ENCODE measurements at regions not wholly inside any gene's neighbourhood (a gene's known extent, or its start where the extent isn't known, plus 50 kb on each side); places are given as distances from the start of the nearest gene placed in this dataset.
"Not testable (repeated sequence)": the region's sequence is repeated elsewhere in the genome, so short reads cannot be mapped to it uniquely, and the experiment has no call there.

DNA sequence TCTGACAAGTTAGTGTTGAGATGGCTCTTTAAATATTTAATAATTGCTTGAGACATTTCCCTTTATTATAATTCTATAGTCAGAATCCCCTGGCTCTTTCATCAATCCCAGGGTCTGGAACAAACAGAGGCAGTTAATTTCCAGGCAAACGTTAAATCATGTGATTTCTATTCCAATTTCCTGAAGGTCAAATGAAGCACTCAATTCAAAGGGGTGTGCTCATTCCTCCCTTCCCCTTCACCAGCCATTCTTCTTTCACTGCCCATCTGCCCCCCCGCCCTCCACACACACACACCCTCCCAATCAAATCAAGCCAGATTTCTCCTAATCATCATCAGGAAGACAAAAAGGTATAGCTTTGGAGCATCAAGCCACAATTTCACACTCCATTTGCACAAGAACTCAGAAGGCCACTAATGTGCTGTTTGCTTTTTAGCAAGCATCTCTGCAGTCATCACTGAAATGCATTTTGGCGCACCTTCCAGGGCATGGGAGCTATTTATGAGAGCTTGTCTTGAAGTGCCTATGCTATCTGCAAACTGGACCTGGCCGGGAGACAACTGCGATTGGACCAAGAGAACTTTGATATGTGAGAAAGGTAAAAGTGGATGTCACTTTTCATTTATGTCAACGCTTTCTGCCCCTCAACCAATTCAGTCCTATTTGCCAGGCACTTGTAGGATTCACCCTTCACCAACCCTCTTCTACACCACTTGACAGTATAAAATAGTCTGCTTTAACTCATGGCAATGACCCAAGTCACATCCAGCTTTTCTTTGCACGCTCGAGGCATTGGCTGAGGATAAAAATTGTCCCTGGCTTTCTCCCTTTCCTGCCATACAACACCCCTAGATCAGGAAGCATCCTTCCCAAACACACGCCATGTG is 315.1 kb upstream of the API5 start:
- no TSS peak for BruUV-seq (replicated peaks)
- DNase-seq (ENCODE audit: low read depth, low spot score) (no peak), FAIRE-seq (no peak)
- Histone ChIP-seq H3K79me2 (ENCODE audit: control insufficient read depth, insufficient read depth, low read length) (no peaks in the 10 kb centered on the region), H3K9ac (replicated peaks; ENCODE audit: extremely low read depth, insufficient read depth, low read length) (no peak overlapping the region), H3K9me3 (replicated peaks; ENCODE audit: control insufficient read depth, insufficient read depth, low read length) (peaks cover 4% of the 10 kb centered on the region), H3K9me1 (replicated peaks; ENCODE audit: control insufficient read depth, extremely low read depth, insufficient read depth, low read length) (no peaks in the 10 kb centered on the region), H2AFZ (ENCODE audit: low read depth, low read length) (no peak overlapping the region), H4K20me1 (replicated peaks; ENCODE audit: control insufficient read depth, extremely low read depth, insufficient read depth, low read length) (no peaks in the 10 kb centered on the region), H3K4me3 (replicated peaks in 1 of 3; ENCODE audit: insufficient read depth in 1 of 3, low read depth in 1 of 3, low read length in 3 of 3) (no peak overlapping the region), H3K36me3 (ENCODE audit: control insufficient read depth in 2 of 2, extremely low read depth in 1 of 2, insufficient read depth in 2 of 2, low read length in 2 of 2) (no peaks in the 10 kb centered on the region), H3K27ac (ENCODE audit: insufficient read depth, low read depth, low read length) (no peak overlapping the region), H3K27me3 (ENCODE audit: control insufficient read depth in 2 of 2, insufficient read depth in 2 of 2, low read length in 2 of 2) (no peaks in the 10 kb centered on the region), H3K4me1 (ENCODE audit: control insufficient read depth, extremely low read depth, insufficient read depth, low read length) (no peaks in the 10 kb centered on the region), H3K4me2 (ENCODE audit: insufficient read depth, low read length) (no peak overlapping the region)
- dilution Hi-C loops (cut with MboI; ENCODE audit: extremely low pct_ligation_motif_present, low sequenced_read_pairs) (no loop called here), intact Hi-C loops (cut with micrococcal nuclease) (no loop called here)
- POLR2A ChIA-PET, result no interaction called here
- TF ChIP-seq POLR2A (IDR thresholded peaks at IDR 0.05; ENCODE audit: low read depth, low read length), result no peak
- TF ChIP-seq FOS (IDR thresholded peaks at IDR 0.05; ENCODE audit: borderline replicate concordance, insufficient read depth, low read length), result no peak
- no peak for TF ChIP-seq JUN (IDR thresholded peaks at IDR 0.05; ENCODE audit: borderline replicate concordance, insufficient read depth, insufficient read length, low read depth)
- no peak for TF ChIP-seq POLR2AphosphoS5 (IDR thresholded peaks at IDR 0.05; ENCODE audit: insufficient read depth, low read depth, low read length)
- TF ChIP-seq EZH2 (IDR thresholded peaks at IDR 0.05; ENCODE audit: borderline replicate concordance, low read depth, low read length, severe bottlenecking), result no peak
- no peak for TF ChIP-seq MYC (IDR thresholded peaks at IDR 0.05; ENCODE audit: low read depth, low read length)
- no peak for TF ChIP-seq GATA2 (IDR thresholded peaks at IDR 0.05; ENCODE audit: insufficient read depth, insufficient read length, low read depth, low read length)
- TF ChIP-seq, protein P1, sequence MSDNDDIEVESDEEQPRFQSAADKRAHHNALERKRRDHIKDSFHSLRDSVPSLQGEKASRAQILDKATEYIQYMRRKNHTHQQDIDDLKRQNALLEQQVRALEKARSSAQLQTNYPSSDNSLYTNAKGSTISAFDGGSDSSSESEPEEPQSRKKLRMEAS (IDR thresholded peaks at IDR 0.05; ENCODE audit: insufficient read depth, insufficient read length), result no peak
- TF ChIP-seq, protein P2, sequence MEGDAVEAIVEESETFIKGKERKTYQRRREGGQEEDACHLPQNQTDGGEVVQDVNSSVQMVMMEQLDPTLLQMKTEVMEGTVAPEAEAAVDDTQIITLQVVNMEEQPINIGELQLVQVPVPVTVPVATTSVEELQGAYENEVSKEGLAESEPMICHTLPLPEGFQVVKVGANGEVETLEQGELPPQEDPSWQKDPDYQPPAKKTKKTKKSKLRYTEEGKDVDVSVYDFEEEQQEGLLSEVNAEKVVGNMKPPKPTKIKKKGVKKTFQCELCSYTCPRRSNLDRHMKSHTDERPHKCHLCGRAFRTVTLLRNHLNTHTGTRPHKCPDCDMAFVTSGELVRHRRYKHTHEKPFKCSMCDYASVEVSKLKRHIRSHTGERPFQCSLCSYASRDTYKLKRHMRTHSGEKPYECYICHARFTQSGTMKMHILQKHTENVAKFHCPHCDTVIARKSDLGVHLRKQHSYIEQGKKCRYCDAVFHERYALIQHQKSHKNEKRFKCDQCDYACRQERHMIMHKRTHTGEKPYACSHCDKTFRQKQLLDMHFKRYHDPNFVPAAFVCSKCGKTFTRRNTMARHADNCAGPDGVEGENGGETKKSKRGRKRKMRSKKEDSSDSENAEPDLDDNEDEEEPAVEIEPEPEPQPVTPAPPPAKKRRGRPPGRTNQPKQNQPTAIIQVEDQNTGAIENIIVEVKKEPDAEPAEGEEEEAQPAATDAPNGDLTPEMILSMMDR (IDR thresholded peaks at IDR 0.05; ENCODE audit: extremely low read depth in 1 of 2, insufficient read depth in 1 of 2, low read depth in 1 of 2, low read length in 2 of 2), result no peak
- CTCF ChIA-PET, result no interaction called here

DNA sequence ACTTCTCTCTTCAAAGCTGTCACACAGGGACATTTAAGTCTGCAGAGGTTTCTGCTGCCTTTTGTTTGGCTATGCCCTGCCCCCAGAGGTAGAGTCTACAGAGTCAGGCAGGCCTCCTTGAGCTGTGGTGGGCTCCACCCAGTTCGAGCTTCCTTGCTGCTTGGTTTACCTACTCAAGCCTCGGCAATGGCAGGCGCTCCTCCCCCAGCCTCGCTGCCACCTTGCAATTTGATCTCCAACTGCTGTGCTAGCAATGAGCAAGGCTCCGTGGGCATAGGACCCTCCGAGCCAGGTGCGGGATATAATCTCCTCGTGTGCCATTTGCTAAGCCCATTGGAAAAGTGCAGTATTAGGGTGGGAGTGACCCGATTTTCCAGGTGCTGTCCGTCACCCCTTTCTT is 306.9 kb upstream of the API5 start:
- H3K9ac ChIP-seq (replicated peaks; ENCODE audit: extremely low read depth, insufficient read depth, low read length); FAIRE-seq; H3K36me3 ChIP-seq (ENCODE audit: control insufficient read depth in 2 of 2, extremely low read depth in 1 of 2, insufficient read depth in 2 of 2, low read length in 2 of 2); H3K4me1 ChIP-seq (ENCODE audit: control insufficient read depth, extremely low read depth, insufficient read depth, low read length); intact Hi-C loops (cut with micrococcal nuclease); POLR2A ChIA-PET; H3K27me3 ChIP-seq (ENCODE audit: control insufficient read depth in 2 of 2, insufficient read depth in 2 of 2, low read length in 2 of 2); H3K27ac ChIP-seq (ENCODE audit: insufficient read depth, low read depth, low read length); H4K20me1 ChIP-seq (replicated peaks; ENCODE audit: control insufficient read depth, extremely low read depth, insufficient read depth, low read length); H3K9me3 ChIP-seq (replicated peaks; ENCODE audit: control insufficient read depth, insufficient read depth, low read length); H3K9me1 ChIP-seq (replicated peaks; ENCODE audit: control insufficient read depth, extremely low read depth, insufficient read depth, low read length); CTCF ChIA-PET; H3K4me2 ChIP-seq (ENCODE audit: insufficient read depth, low read length); dilution Hi-C loops (cut with MboI; ENCODE audit: extremely low pct_ligation_motif_present, low sequenced_read_pairs); DNase-seq (ENCODE audit: low read depth, low spot score); BruUV-seq (replicated peaks); H3K79me2 ChIP-seq (ENCODE audit: control insufficient read depth, insufficient read depth, low read length); H3K4me3 ChIP-seq (replicated peaks in 1 of 3; ENCODE audit: insufficient read depth in 1 of 3, low read depth in 1 of 3, low read length in 3 of 3); H2AFZ ChIP-seq (ENCODE audit: low read depth, low read length): not testable (repeated sequence)

All from endothelial cell of umbilical vein (primary cell).